GM23338 (cell line): ENCODE measurements at regions not wholly inside any gene's neighbourhood (a gene's known extent, or its start where the extent isn't known, plus 50 kb on each side); places are given as distances from the start of the nearest gene placed in this dataset.

Source experiments
- CREB1 ChIP-seq: fragments of 250-450 bp; sonication (Bioruptor Pico); IDR thresholded peaks from 2 replicates; pipeline ENCODE4 v1.5.0; 2020; ENCODE audit warnings: low read depth, mild to moderate bottlenecking, moderate library complexity
- ETS1 ChIP-seq: IDR thresholded peaks from 2 replicates; pipeline ENCODE4 v1.6.1; 2016; ENCODE audit warnings: antibody characterized with exemption
- EZH2 ChIP-seq: fragments of 200-600 bp; sonication (generic); IDR thresholded peaks from one replicate; pipeline ENCODE4 v1.8.0; 2017; ENCODE audit warnings: antibody characterized with exemption, mild to moderate bottlenecking, low read depth; ENCODE audit not compliant: unreplicated experiment
- EZH2phosphoT487 ChIP-seq: fragments of 200-600 bp; sonication (generic); IDR thresholded peaks from one replicate; pipeline ENCODE4 v1.8.1; 2018; ENCODE audit warnings: antibody characterized with exemption; ENCODE audit not compliant: unreplicated experiment
- JUNB ChIP-seq: IDR thresholded peaks from one replicate; pipeline ENCODE4 v1.6.1; 2016; ENCODE audit warnings: antibody characterized with exemption; ENCODE audit not compliant: unreplicated experiment
- NANOG ChIP-seq: IDR thresholded peaks from 2 replicates; pipeline ENCODE4 v1.6.1; 2016; ENCODE audit warnings: antibody characterized with exemption, borderline replicate concordance
- POLR2AphosphoS5 ChIP-seq: IDR thresholded peaks from 2 replicates; pipeline ENCODE4 v1.6.1; 2016; ENCODE audit warnings: antibody characterized with exemption, low read depth
- REST ChIP-seq: IDR thresholded peaks from one replicate; pipeline ENCODE4 v1.6.1; 2018; ENCODE audit warnings: antibody characterized with exemption; ENCODE audit not compliant: unreplicated experiment
- ZNF114 ChIP-seq: fragments of 250-450 bp; sonication (Bioruptor Pico); IDR thresholded peaks from 2 replicates; pipeline ENCODE4 v1.5.0; 2020; ENCODE audit warnings: mild to moderate bottlenecking, moderate library complexity
- ZNF331 ChIP-seq: fragments of 250-450 bp; sonication (Bioruptor Pico); IDR thresholded peaks from 2 replicates; pipeline ENCODE4 v1.5.0; 2020; ENCODE audit warnings: low read depth, mild to moderate bottlenecking, moderate library complexity
- TF ChIP-seq, protein P1 (sequence below), 2 experiments: fragments of 200-600 bp in 1 of 2; sonication (generic) in 1 of 2; conservative IDR thresholded peaks; 2 replicates each; pipeline versions ENCODE4 v1.5.1 to v1.6.1; 2016 to 2017; ENCODE audit warnings: antibody characterized with exemption in 2 of 2, low read depth in 2 of 2, mild to moderate bottlenecking in 2 of 2, moderate library complexity in 1 of 2

DNA sequence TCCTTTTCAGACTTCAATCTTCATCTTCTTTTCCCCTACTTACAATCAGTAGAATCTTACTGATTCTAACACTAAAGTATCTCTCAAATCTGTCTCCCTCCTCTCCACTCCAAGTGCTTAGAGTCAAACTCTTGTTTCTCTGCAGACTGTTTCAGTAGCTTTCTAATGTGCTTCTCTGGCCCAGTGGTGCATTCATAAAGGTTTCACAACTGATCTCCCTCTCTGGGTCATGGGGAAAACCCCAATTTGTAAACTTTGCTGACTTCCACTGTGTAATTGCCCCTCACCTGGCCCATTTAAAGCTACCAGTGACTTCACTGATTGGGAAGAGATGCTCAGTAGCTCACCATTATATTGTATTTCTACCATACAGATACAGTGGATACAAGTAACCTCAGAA lies 183.6 kb downstream of the FAXC start:
- TF ChIP-seq, protein P1, sequence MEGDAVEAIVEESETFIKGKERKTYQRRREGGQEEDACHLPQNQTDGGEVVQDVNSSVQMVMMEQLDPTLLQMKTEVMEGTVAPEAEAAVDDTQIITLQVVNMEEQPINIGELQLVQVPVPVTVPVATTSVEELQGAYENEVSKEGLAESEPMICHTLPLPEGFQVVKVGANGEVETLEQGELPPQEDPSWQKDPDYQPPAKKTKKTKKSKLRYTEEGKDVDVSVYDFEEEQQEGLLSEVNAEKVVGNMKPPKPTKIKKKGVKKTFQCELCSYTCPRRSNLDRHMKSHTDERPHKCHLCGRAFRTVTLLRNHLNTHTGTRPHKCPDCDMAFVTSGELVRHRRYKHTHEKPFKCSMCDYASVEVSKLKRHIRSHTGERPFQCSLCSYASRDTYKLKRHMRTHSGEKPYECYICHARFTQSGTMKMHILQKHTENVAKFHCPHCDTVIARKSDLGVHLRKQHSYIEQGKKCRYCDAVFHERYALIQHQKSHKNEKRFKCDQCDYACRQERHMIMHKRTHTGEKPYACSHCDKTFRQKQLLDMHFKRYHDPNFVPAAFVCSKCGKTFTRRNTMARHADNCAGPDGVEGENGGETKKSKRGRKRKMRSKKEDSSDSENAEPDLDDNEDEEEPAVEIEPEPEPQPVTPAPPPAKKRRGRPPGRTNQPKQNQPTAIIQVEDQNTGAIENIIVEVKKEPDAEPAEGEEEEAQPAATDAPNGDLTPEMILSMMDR (conservative IDR thresholded peaks at IDR 0.05; ENCODE audit: low read depth in 2 of 2), result no peak
- TF ChIP-seq EZH2 (no peak), CREB1 (CRISPR knock-in tag) (no peak), POLR2AphosphoS5 (no peak), JUNB (no peak), NANOG (no peak), REST (no peak), EZH2phosphoT487 (no peak), ZNF114 (CRISPR knock-in tag) (no peak), ZNF331 (no peak), ETS1 (no peak)
